GM13977 (cell line): ENCODE measurements at regions not wholly inside any gene's neighbourhood (a gene's known extent, or its start where the extent isn't known, plus 50 kb on each side); places are given as distances from the start of the nearest gene placed in this dataset.

ENCODE experiments used
- DNase-seq: peaks from one replicate; pipeline ENCODE4 v3.0.0; 2012; ENCODE audit warnings: low spot score
- CTCF ChIP-seq: IDR thresholded peaks from 2 replicates; pipeline ENCODE4 v1.5.1; 2012; ENCODE audit warnings: mild to moderate bottlenecking, control low read depth; ENCODE audit not compliant: insufficient read depth; ENCODE audit errors: extremely low read depth, missing control alignments
- in situ Hi-C: fragments of 300-500 bp; cut with MboI; formaldehyde crosslinking; loops from one replicate; pipeline ENCODE4 v1.12.0; 2022; ENCODE audit warnings: low sequenced_read_pairs, low pct_unique_long_range_greater_than_20kb, mixed read lengths, inconsistent platforms; ENCODE audit not compliant: unreplicated experiment

DNA sequence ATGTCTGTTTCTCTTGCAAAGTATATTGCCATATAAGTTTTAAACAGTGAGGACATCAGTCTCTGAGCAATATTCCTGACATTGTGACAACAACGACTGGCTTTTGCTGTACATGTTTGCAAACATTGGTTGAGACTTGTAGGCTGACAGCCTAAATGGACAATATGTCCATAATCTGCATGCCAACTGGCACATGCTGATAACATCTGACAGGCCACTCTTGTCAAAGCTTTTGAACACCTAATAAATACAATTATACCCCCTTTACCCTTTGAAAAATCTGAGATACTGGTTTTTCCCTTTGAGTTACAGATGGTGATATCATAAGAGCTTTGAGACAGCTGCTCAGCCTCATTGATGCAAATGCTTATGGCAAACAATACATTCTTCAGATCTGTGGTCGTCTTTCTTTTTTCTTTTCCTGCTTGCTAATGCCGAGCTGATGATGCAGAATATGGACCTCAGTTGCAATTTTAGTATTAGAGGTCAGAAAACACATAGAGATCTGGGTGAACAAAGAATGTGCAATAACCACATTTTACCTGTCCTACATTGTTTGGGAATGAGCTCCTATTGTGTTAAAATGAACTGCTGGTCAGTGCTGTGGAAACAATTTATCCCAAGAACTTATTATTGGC is 114.9 kb downstream of the RFC3 start:
- DNase-seq: no peak
- TF ChIP-seq CTCF: no peak
- in situ Hi-C loops: loop anchor here (25.0 kb wide), 1 partner anchor 1229 kb away; no protein-coding TSS in a partner anchor

- DNase-seq: no peak
- in situ Hi-C loops: loop anchor here (25.0 kb wide), 1 partner anchor 1228 kb away; no protein-coding TSS in a partner anchor
- no peak for TF ChIP-seq CTCF
Measured at GRCh38 chr13:33933810-33934209, 115.9 kb downstream of the RFC3 start.

DNA sequence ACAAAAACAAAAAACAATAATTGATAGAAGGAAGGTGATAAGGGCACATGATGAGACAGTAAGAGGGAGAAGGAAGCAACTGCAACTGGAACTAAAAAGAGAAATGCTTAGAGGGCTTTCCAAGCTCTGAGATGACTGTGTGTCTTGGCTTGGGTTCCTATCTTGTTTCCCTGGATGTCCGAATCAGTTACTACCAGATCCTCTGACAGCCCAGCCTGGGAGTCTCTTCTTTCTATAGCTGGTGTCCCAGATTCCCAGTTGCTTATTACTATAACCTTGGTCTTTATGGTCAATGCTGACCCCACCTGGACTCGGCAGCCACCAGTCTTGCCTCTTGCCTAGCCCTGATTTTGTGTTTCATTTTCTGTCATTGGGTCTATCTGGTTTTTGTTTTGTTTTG is 116.4 kb downstream of the RFC3 start:
- in situ Hi-C loops: loop anchor here (25.0 kb wide), 1 partner anchor 1228 kb away; no protein-coding TSS in a partner anchor
- DNase-seq: no peak
- no peak for TF ChIP-seq CTCF

DNA sequence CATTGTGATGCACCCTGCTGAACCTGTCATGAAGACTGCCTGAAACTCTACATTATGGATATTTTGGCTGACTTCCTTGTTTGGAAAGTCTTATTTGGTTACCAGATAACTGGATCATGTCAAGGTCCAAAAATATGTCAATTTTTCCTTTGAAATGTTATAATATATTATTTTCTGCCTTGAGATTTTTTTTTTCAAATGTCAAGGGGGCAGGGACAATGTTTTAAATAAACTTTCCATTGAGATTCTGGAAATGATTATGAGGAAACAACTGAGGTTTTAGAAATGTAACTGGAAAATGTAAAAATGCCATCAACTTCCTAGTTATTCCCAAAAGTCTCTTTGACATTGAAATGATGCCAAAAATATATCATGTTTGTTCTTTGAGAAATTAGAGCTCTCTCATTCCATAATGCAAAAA is 117.0 kb downstream of the RFC3 start:
- DNase-seq: no peak
- no peak for TF ChIP-seq CTCF
- in situ Hi-C loops: loop anchor here (25.0 kb wide), 1 partner anchor 1227 kb away; no protein-coding TSS in a partner anchor

GRCh38 chr13:33935969-33936368 is 118.0 kb downstream of the RFC3 start:
- no peak for TF ChIP-seq CTCF
- in situ Hi-C loops: loop anchor here (25.0 kb wide), 1 partner anchor 1226 kb away; no protein-coding TSS in a partner anchor
- no peak for DNase-seq

- no peak for TF ChIP-seq CTCF
- in situ Hi-C loops: loop anchor here (25.0 kb wide), 1 partner anchor 1225 kb away; no protein-coding TSS in a partner anchor
- no peak for DNase-seq
Measured at GRCh38 chr13:33937373-33938098, 119.6 kb downstream of the RFC3 start.
